H1 (cell line): ENCODE measurements at regions not wholly inside any gene's neighbourhood (a gene's known extent, or its start where the extent isn't known, plus 50 kb on each side); places are given as distances from the start of the nearest gene placed in this dataset.

Source experiments
- EZH2 ChIP-seq: fragments of 200-600 bp; sonication (generic); IDR thresholded peaks from 2 replicates; pipeline ENCODE4 v1.7.1; 2012; ENCODE audit warnings: low read depth, mild to moderate bottlenecking, moderate library complexity, low read length, inconsistent platforms; ENCODE audit not compliant: severe bottlenecking
- GABPA ChIP-seq: IDR thresholded peaks from 2 replicates; pipeline ENCODE4 v1.6.1; 2011; ENCODE audit warnings: mild to moderate bottlenecking, low read length, moderate library complexity, borderline replicate concordance; ENCODE audit not compliant: insufficient read depth
- POLR2A ChIP-seq, 2 experiments: IDR thresholded peaks; 1 replicate in 1 of 2; 2 replicates in 1 of 2; pipeline ENCODE4 v1.6.1; 2011; ENCODE audit warnings: low read depth in 2 of 2, low read length in 2 of 2, mild to moderate bottlenecking in 2 of 2; ENCODE audit errors: control extremely low read depth in 1 of 2
- POLR2AphosphoS5 ChIP-seq: IDR thresholded peaks from 2 replicates; pipeline ENCODE4 v1.6.1; 2011; ENCODE audit warnings: low read depth, low read length
- TF ChIP-seq, protein P1 (sequence below), 3 experiments: IDR thresholded peaks; 1 replicate in 2 of 3; 2 replicates in 1 of 3; pipeline versions ENCODE4 v1.5.1 to v1.6.1; 2011; ENCODE audit warnings: low read length in 3 of 3, mild to moderate bottlenecking in 3 of 3, inconsistent platforms in 2 of 3, low read depth in 1 of 3, moderate library complexity in 1 of 3; ENCODE audit not compliant: insufficient read depth in 1 of 3; ENCODE audit errors: control extremely low read depth in 1 of 3
- TF ChIP-seq, protein P2 (sequence below): IDR thresholded peaks from 2 replicates; pipeline ENCODE4 v1.6.1; 2012; ENCODE audit warnings: inconsistent platforms

DNA sequence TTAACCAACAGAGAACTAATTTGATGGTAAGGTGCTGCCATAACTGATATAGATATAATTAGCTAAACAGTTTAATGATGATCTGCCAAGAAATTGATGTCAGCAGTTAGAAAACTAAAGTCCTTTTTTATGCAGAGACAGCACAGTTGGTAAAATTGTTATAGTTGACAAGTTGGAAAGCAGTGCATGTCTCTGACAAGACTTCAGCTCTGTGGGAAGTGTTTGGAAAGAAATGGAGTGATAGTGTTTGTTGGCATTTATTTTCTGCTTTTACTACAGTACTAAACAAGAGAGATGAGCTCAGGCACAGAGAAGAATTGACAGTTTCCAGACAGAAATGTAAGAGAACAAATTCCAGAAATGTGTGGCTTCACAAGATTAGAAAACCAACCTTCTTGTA, 523.5 kb upstream of the BCHE start:
- TF ChIP-seq, protein P1, sequence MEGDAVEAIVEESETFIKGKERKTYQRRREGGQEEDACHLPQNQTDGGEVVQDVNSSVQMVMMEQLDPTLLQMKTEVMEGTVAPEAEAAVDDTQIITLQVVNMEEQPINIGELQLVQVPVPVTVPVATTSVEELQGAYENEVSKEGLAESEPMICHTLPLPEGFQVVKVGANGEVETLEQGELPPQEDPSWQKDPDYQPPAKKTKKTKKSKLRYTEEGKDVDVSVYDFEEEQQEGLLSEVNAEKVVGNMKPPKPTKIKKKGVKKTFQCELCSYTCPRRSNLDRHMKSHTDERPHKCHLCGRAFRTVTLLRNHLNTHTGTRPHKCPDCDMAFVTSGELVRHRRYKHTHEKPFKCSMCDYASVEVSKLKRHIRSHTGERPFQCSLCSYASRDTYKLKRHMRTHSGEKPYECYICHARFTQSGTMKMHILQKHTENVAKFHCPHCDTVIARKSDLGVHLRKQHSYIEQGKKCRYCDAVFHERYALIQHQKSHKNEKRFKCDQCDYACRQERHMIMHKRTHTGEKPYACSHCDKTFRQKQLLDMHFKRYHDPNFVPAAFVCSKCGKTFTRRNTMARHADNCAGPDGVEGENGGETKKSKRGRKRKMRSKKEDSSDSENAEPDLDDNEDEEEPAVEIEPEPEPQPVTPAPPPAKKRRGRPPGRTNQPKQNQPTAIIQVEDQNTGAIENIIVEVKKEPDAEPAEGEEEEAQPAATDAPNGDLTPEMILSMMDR (IDR thresholded peaks at IDR 0.05; ENCODE audit: control extremely low read depth in 1 of 3, insufficient read depth in 1 of 3, low read depth in 1 of 3, low read length in 3 of 3) = no peak
- TF ChIP-seq GABPA (no peak), EZH2 (no peak), POLR2A (IDR thresholded peaks at IDR 0.05; ENCODE audit: control extremely low read depth in 1 of 2, low read depth in 2 of 2, low read length in 2 of 2) (no peak), POLR2AphosphoS5 (no peak)
- TF ChIP-seq, protein P2, sequence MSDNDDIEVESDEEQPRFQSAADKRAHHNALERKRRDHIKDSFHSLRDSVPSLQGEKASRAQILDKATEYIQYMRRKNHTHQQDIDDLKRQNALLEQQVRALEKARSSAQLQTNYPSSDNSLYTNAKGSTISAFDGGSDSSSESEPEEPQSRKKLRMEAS = no peak
